Natural killer cell (primary cell): ENCODE measurements at regions not wholly inside any gene's neighbourhood (a gene's known extent, or its start where the extent isn't known, plus 50 kb on each side); places are given as distances from the start of the nearest gene placed in this dataset.

Source experiments
- ATAC-seq, 3 donors: fragments of 150-1000 bp in 2 of 3; fragments of 200-7000 bp in 1 of 3; cut with Tn5 transposase; 1 replicate in 1 of 3; 2 replicates in 2 of 3; pipeline ENCODE4 v1.10.0; 2021; ENCODE audit warnings: mild to moderate bottlenecking in 2 of 3, moderate library complexity in 2 of 3
- DNase-seq, 2 donors: peaks; one replicate each; pipeline versions ENCODE4 v3.0.0 to v3.0.0-alpha.2; 2013 to 2021; ENCODE audit warnings: mixed read lengths in 1 of 2
- H3K27ac ChIP-seq: one replicate; pipeline ENCODE4 v1.5.1; 2013; ENCODE audit warnings: mild to moderate bottlenecking, low read length
- H3K27me3 ChIP-seq: one replicate; pipeline ENCODE4 v1.6.1; 2013; ENCODE audit warnings: low read length; ENCODE audit not compliant: control insufficient read depth, insufficient read depth
- H3K36me3 ChIP-seq: one replicate; pipeline ENCODE4 v1.6.1; 2013; ENCODE audit warnings: low read length; ENCODE audit not compliant: control insufficient read depth, insufficient read depth
- H3K4me1 ChIP-seq: one replicate; pipeline ENCODE4 v1.6.1; 2013; ENCODE audit warnings: low read length; ENCODE audit not compliant: control insufficient read depth, insufficient read depth
- H3K4me3 ChIP-seq: one replicate; pipeline ENCODE4 v1.5.1; 2013; ENCODE audit warnings: low read length
- H3K9me3 ChIP-seq: one replicate; pipeline ENCODE4 v1.6.1; 2013; ENCODE audit warnings: low read length; ENCODE audit not compliant: control insufficient read depth, insufficient read depth
- H3K27ac Mint-ChIP-seq, 2 donors: one replicate each; pipeline ENCODE4 v1.8.0; 2022; ENCODE audit warnings: mild to moderate bottlenecking in 2 of 2, mixed read lengths in 2 of 2, moderate library complexity in 1 of 2
- H3K27me3 Mint-ChIP-seq, 2 donors: one replicate each; pipeline ENCODE4 v1.8.0; 2022; ENCODE audit warnings: low read depth in 2 of 2, mixed read lengths in 2 of 2
- H3K36me3 Mint-ChIP-seq: one replicate; pipeline ENCODE4 v1.8.0; 2022; ENCODE audit warnings: mixed read lengths
- H3K4me1 Mint-ChIP-seq, 2 donors: one replicate each; pipeline ENCODE4 v1.8.0; 2022; ENCODE audit warnings: mixed read lengths in 2 of 2
- H3K4me3 Mint-ChIP-seq: one replicate; pipeline ENCODE4 v1.8.0; 2022; ENCODE audit warnings: mild to moderate bottlenecking, moderate library complexity, mixed read lengths
- H3K9me3 Mint-ChIP-seq, 2 donors: one replicate each; pipeline ENCODE4 v1.8.0; 2022; ENCODE audit warnings: mixed read lengths in 2 of 2
- WGBS: methylation state at CpG from one replicate; pipeline ENCODE4 v1.1.7; 2013; ENCODE audit warnings: missing lambda C conversion rate; ENCODE audit not compliant: insufficient coverage; 5-methylcytosine and 5-hydroxymethylcytosine counted together
- intact Hi-C: fragments of 100-400 bp; cut with micrococcal nuclease; formaldehyde crosslinking; loops from one replicate; pipeline ENCODE4 v1.14.2; 2022
- TF ChIP-seq, protein P1 (sequence below): fragments of 200-600 bp; IDR thresholded peaks from one replicate; pipeline ENCODE4 v1.8.0; 2022; ENCODE audit warnings: antibody characterized with exemption

DNA sequence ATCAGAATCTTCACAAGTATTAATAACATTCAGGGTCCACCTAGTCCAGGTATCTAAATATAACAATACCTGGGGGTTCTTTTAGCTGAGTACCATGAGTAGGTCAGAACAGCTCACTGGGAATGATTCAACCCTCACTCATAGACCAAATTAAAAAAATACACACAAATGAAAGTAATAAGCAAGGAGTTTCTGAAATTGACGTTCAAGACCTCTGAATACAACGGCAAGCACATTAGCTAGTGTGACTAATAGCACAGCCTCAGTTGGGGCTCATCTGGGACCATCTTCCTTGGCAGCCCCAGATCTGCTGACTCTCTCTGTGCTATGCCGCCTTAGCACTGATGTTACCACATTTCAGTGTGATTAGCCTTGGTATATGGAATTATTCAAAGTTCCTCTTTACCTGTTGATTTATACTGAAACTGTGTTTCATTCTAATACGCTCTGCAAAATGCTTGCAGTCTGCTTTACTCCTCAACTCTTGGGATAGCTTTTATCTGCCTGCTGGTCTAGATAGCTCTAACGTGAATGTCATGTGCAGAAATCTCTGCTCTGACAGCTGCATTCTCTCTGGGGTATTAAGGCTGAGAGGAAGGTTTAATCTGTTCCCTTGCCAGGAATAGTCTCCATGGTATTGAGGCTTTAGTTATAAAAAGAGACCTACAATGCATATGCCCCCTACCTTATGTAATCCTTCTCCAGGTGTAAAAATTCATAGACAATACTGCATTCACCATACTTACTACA, 153.3 kb downstream of the METTL4 start:
- Histone ChIP-seq H3K36me3 (no peaks in the 10 kb centered on the region), H3K9me3 (no peaks in the 10 kb centered on the region), H3K27me3 (no peaks in the 10 kb centered on the region), H3K4me1 (no peaks in the 10 kb centered on the region), H3K27ac (no peak overlapping the region), H3K4me3 (no peak overlapping the region)
- no peaks in the 10 kb centered on the region for H3K4me1 Mint-ChIP-seq
- H3K9me3 Mint-ChIP-seq: no peaks in the 10 kb centered on the region
- intact Hi-C loops: no loop called here
- H3K4me3 Mint-ChIP-seq: no peak overlapping the region
- DNase-seq (no peak), ATAC-seq (no peak)
- TF ChIP-seq, protein P1, sequence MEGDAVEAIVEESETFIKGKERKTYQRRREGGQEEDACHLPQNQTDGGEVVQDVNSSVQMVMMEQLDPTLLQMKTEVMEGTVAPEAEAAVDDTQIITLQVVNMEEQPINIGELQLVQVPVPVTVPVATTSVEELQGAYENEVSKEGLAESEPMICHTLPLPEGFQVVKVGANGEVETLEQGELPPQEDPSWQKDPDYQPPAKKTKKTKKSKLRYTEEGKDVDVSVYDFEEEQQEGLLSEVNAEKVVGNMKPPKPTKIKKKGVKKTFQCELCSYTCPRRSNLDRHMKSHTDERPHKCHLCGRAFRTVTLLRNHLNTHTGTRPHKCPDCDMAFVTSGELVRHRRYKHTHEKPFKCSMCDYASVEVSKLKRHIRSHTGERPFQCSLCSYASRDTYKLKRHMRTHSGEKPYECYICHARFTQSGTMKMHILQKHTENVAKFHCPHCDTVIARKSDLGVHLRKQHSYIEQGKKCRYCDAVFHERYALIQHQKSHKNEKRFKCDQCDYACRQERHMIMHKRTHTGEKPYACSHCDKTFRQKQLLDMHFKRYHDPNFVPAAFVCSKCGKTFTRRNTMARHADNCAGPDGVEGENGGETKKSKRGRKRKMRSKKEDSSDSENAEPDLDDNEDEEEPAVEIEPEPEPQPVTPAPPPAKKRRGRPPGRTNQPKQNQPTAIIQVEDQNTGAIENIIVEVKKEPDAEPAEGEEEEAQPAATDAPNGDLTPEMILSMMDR: no peak
- 87% methylated on average over 5 of the region's 5 CpGs for WGBS
- H3K27me3 Mint-ChIP-seq: peaks cover 0 to 14% of the 10 kb centered on the region in 2 donors
- H3K27ac Mint-ChIP-seq: no peak overlapping the region
- H3K36me3 Mint-ChIP-seq: no peaks in the 10 kb centered on the region

GRCh38 chr18:2420367-2420766, 150.9 kb downstream of the METTL4 start:
- Histone ChIP-seq H3K4me1 (no peaks in the 10 kb centered on the region), H3K36me3 (no peaks in the 10 kb centered on the region), H3K4me3 (no peak overlapping the region), H3K27me3 (no peaks in the 10 kb centered on the region), H3K27ac (no peak overlapping the region), H3K9me3 (no peaks in the 10 kb centered on the region)
- Mint-ChIP-seq H3K9me3 (peaks cover 0 to under 1% of the 10 kb centered on the region in 2 donors), H3K27me3 (peaks cover 0 to 14% of the 10 kb centered on the region in 2 donors), H3K36me3 (no peaks in the 10 kb centered on the region), H3K4me3 (no peak overlapping the region), H3K27ac (no peak overlapping the region), H3K4me1 (no peaks in the 10 kb centered on the region)
- DNase-seq (no peak), ATAC-seq (no peak)
- intact Hi-C loops: no loop called here
- WGBS: 81% methylated on average over 4 of the region's 4 CpGs
- TF ChIP-seq, protein P1: no peak

DNA sequence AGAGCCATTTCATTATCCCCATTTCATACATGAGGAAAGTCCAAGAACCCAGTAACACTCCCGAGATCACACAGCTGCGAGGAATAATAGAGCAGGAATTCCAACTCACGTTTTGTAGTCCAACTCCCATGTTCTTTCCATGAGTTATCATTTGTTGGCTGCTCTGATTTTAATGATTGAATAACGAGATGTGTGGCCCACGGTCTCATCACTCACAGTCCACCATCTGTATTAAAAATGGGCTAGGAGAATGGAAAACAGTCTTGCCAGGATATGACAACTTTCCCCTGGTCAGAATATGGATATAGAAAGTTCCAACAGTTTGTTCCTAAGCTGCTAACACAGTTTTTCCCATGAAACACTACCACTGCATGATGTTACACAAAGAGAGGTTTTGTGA, 147.5 kb downstream of the METTL4 start:
- Histone ChIP-seq H3K9me3 (no peaks in the 10 kb centered on the region), H3K27me3 (no peaks in the 10 kb centered on the region), H3K36me3 (no peaks in the 10 kb centered on the region), H3K4me3 (no peak overlapping the region), H3K27ac (no peak overlapping the region), H3K4me1 (no peaks in the 10 kb centered on the region)
- intact Hi-C loops: no loop called here
- Mint-ChIP-seq H3K27ac (no peak overlapping the region), H3K4me3 (no peak overlapping the region), H3K4me1 (no peaks in the 10 kb centered on the region), H3K27me3 (peaks cover 0 to 15% of the 10 kb centered on the region in 2 donors), H3K36me3 (no peaks in the 10 kb centered on the region), H3K9me3 (peaks cover 0 to 4% of the 10 kb centered on the region in 2 donors)
- TF ChIP-seq, protein P1: no peak
- DNase-seq (no peak), ATAC-seq (no peak)
- 85% methylated on average over 3 of the region's 5 CpGs for WGBS

DNA sequence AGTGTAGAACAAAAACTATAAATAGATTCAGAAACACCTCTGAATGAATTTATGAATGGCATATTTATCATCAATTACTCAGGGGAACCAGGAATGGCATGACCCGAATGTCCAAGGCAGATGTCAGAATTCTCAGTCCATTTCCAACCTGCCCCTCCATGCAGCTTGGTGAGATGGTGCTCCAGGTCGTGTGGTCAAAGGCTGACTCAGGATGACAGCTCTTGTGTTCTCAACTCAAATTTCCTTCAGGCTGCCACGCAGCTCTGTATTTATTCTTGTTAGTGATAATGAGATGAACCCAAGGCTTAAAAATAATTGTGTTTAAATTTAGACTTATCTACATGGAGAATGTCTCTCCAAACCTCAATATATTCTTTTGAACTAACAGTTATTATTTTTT, 146.9 kb downstream of the METTL4 start:
- intact Hi-C loops: no loop called here
- WGBS: 73% methylated on average over 2 of the region's 3 CpGs
- Histone ChIP-seq H3K36me3 (no peaks in the 10 kb centered on the region), H3K4me1 (no peaks in the 10 kb centered on the region), H3K9me3 (no peaks in the 10 kb centered on the region), H3K27me3 (no peaks in the 10 kb centered on the region), H3K27ac (no peak overlapping the region), H3K4me3 (no peak overlapping the region)
- Mint-ChIP-seq H3K9me3 (peaks cover 0 to 4% of the 10 kb centered on the region in 2 donors), H3K27ac (no peak overlapping the region), H3K4me3 (no peak overlapping the region), H3K27me3 (peaks cover 0 to 15% of the 10 kb centered on the region in 2 donors), H3K36me3 (no peaks in the 10 kb centered on the region), H3K4me1 (no peaks in the 10 kb centered on the region)
- ATAC-seq (no peak), DNase-seq (no peak)
- TF ChIP-seq, protein P1: no peak
